BLaER1 treated with 17β-estradiol and CSF1 and Interleukin-3, amounts not matched to agents 10 nM and 100 nM (cell line): ENCODE measurements at regions not wholly inside any gene's neighbourhood (a gene's known extent, or its start where the extent isn't known, plus 50 kb on each side); places are given as distances from the start of the nearest gene placed in this dataset.

Source experiments
- H3K27ac ChIP-seq, 11 experiments: shearing (Covaris generic); formaldehyde crosslinking; 2 replicates each; pipeline ENCODE4 v1.8.1; 2022
- H3K27me3 ChIP-seq, 11 experiments: shearing (Covaris generic); formaldehyde crosslinking; 2 replicates each; pipeline ENCODE4 v1.8.1; 2022
- H3K36me3 ChIP-seq, 11 experiments: shearing (Covaris generic); formaldehyde crosslinking; 2 replicates each; pipeline ENCODE4 v1.8.1; 2022
- H3K4me1 ChIP-seq, 10 experiments: shearing (Covaris generic); formaldehyde crosslinking; 2 replicates each; pipeline ENCODE4 v1.8.1; 2022
- H3K4me2 ChIP-seq, 11 experiments: shearing (Covaris generic); formaldehyde crosslinking; 2 replicates each; pipeline ENCODE4 v1.8.1; 2022
- H3K4me3 ChIP-seq, 10 experiments: shearing (Covaris generic); formaldehyde crosslinking; 2 replicates each; pipeline ENCODE4 v1.8.1; 2022
- H3K9ac ChIP-seq, 11 experiments: shearing (Covaris generic); formaldehyde crosslinking; 2 replicates each; pipeline ENCODE4 v1.8.1; 2022
- H3K9me3 ChIP-seq, 11 experiments: shearing (Covaris generic); formaldehyde crosslinking; replicated peaks in 1 of 11; 2 replicates each; pipeline ENCODE4 v1.8.1; 2022
- H4K20me1 ChIP-seq, 11 experiments: shearing (Covaris generic); formaldehyde crosslinking; 2 replicates each; pipeline ENCODE4 v1.8.1; 2022
- Cebpa-rat ChIP-seq, 11 experiments: shearing (Covaris generic); IDR thresholded peaks; 2 replicates each; pipeline ENCODE4 v1.8.1; 2022

DNA sequence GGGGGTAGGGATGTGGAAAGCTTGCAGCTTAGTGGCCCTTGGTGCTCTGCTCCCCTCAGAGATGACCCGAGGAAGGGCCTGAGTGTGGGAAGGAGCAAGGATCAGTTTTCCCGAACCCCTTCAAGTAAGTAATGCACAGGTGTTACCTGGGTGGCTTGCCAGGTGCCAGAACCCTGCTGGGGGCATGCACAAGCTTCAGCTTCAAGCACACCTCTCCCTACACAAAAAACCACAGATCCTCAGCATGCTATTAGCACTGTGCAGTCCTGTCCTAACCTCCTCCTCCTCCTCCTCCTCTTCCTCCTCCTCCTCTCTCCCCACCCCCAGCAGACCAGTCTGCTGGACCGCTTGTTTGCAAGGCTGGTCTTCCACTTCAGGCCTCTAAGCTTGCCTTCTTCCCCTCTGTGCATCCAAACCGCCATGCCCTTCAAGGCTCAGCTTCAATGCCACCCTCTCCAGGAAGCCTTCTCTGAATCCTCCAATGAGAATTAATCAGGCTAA, 114.8 kb downstream of the ACAA2 start:
- H3K4me3 ChIP-seq: no peak overlapping the region
- H3K9me3 ChIP-seq: no peaks in the 10 kb centered on the region
- no peaks in the 10 kb centered on the region for H3K36me3 ChIP-seq
- H3K27ac ChIP-seq: no peak overlapping the region
- peaks cover 0 to 13% (median 8%) of the 10 kb centered on the region in 10 experiments; a peak in 15 of 20 replicates for H3K4me1 ChIP-seq
- TF ChIP-seq Cebpa-rat (IDR thresholded peaks at IDR 0.05): no peak
- H3K27me3 ChIP-seq: no peaks in the 10 kb centered on the region
- no peaks in the 10 kb centered on the region for H4K20me1 ChIP-seq
- H3K4me2 ChIP-seq: no peak overlapping the region
- no peak overlapping the region for H3K9ac ChIP-seq

DNA sequence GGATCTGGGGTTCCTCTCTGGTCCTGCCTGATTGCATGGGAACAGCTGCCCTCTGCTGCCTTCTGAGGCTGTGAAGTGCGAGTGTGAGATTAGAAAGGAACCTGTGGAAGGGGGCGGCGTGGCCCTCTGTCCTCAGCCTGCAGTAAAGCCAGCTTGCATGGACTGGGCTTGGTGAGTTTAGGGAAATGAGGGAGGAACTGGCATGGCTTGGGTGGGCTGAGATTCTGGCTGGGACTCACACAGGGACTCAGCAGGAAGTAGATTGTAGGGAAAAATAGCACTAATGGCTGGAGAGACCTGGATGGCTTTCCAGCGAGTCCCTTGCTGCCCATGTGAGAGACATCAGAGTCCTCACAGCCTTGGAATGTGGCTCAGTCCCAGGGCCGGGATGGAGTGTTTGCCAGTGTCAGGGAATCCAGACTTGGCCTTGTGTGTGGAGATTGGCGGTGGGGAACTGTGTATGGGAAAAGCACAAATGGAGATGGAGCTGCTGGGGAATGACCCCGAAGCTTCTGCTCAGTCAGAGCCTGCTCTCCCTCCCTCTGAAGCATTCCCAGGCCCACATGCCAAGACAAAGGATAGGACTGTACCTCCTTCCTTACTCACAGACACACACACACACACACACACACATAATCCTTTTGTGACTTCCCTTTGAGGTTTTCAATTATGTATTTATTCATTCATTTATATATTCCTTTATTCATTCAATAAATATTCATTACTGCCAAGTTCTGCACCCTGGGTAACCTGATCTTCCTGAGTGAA, 115.4 kb downstream of the ACAA2 start:
- Histone ChIP-seq H3K27me3 (no peaks in the 10 kb centered on the region), H3K9me3 (no peaks in the 10 kb centered on the region), H3K27ac (no peak overlapping the region), H4K20me1 (no peaks in the 10 kb centered on the region), H3K4me3 (no peak overlapping the region), H3K4me2 (no peak overlapping the region), H3K4me1 (peaks cover 0 to 19% (median 14%) of the 10 kb centered on the region in 10 experiments; a peak in 15 of 20 replicates), H3K9ac (no peak overlapping the region), H3K36me3 (no peaks in the 10 kb centered on the region)
- no peak for TF ChIP-seq Cebpa-rat (IDR thresholded peaks at IDR 0.05)

DNA sequence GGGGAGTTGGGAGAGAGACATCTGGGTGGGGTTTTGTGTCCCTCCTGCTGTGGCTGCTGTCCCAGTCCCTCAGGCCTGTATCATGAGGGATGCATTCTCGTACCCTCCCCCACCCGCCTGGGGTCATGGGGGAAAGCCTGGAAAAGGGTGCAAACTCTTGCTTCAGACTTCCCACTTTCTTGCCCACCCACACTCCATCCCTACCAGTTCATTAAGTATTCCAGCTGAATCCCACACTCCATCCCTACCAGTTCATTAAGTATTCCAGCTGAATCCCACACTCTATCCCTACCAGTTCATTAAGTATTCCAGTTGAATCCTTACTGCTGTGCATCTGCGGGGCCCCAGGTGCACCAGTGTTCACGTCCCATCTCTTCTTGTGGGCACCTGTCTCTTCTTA, 116.3 kb downstream of the ACAA2 start:
- H3K9me3 ChIP-seq: no peaks in the 10 kb centered on the region
- H3K9ac ChIP-seq: no peak overlapping the region
- no peaks in the 10 kb centered on the region for H3K36me3 ChIP-seq
- no peak for TF ChIP-seq Cebpa-rat (IDR thresholded peaks at IDR 0.05)
- no peak overlapping the region for H3K27ac ChIP-seq
- H3K27me3 ChIP-seq: no peaks in the 10 kb centered on the region
- H3K4me2 ChIP-seq: no peak overlapping the region
- H3K4me3 ChIP-seq: no peak overlapping the region
- H4K20me1 ChIP-seq: no peaks in the 10 kb centered on the region
- H3K4me1 ChIP-seq: peaks cover 0 to 28% (median 23%) of the 10 kb centered on the region in 10 experiments; a peak in 15 of 20 replicates

- H3K4me2 ChIP-seq: peak overlapping the region in 8 of 11 experiments; percentile 60 to 83 (median 74); a peak in 13 of 22 replicates
- no peak for TF ChIP-seq Cebpa-rat (IDR thresholded peaks at IDR 0.05)
- H3K36me3 ChIP-seq: no peaks in the 10 kb centered on the region
- peaks cover 0 to 41% (median 34%) of the 10 kb centered on the region in 10 experiments; a peak in 15 of 20 replicates for H3K4me1 ChIP-seq
- no peak overlapping the region for H3K9ac ChIP-seq
- H3K9me3 ChIP-seq: no peaks in the 10 kb centered on the region
- H3K4me3 ChIP-seq: no peak overlapping the region
- no peaks in the 10 kb centered on the region for H3K27me3 ChIP-seq
- H3K27ac ChIP-seq: peak overlapping the region in 2 of 11 experiments; percentile 16 to 39; a peak in 1 of 22 replicates
- no peaks in the 10 kb centered on the region for H4K20me1 ChIP-seq
These were observed 118.9 kb downstream of the ACAA2 start for GRCh38 chr18:49694402-49694801.

DNA sequence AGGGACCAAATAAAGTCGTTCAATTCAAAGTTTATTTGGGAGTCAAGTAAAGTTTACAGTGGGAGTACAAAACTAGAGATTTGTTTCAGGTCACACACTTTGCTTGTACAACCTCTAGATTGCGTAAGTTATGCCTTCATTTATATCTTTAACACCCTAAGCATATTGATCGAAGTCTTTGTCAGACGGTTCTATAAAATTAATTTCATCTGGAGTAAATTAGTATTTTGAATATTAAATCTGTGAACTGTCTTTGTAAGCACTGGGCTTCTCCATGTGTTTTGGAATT, 119.7 kb downstream of the ACAA2 start:
- no peak overlapping the region; a peak in 1 of 20 replicates for H3K4me3 ChIP-seq
- H3K27me3 ChIP-seq: no peaks in the 10 kb centered on the region
- no peaks in the 10 kb centered on the region for H3K9me3 ChIP-seq
- peak overlapping the region in 3 of 11 experiments; percentile 16 to 39 (median 33); a peak in 3 of 22 replicates for H3K27ac ChIP-seq
- no peaks in the 10 kb centered on the region for H3K36me3 ChIP-seq
- peaks cover 0 to 41% (median 34%) of the 10 kb centered on the region in 10 experiments; a peak in 15 of 20 replicates for H3K4me1 ChIP-seq
- peak in 3 of 11 experiments; percentile 14 to 52 (median 16); a peak in 2 of 22 replicates for TF ChIP-seq Cebpa-rat (IDR thresholded peaks at IDR 0.05)
- H3K9ac ChIP-seq: no peak overlapping the region
- peak overlapping the region in 10 of 11 experiments; percentile 2 to 83 (median 72); a peak in 16 of 22 replicates for H3K4me2 ChIP-seq
- H4K20me1 ChIP-seq: no peaks in the 10 kb centered on the region

GRCh38 chr18:49692906-49693716, 120.2 kb downstream of the ACAA2 start:
- TF ChIP-seq Cebpa-rat (IDR thresholded peaks at IDR 0.05): no peak
- H3K9me3 ChIP-seq: no peaks in the 10 kb centered on the region
- peak overlapping the region in 4 of 11 experiments; percentile 32 to 45 (median 36); a peak in 7 of 22 replicates for H3K27ac ChIP-seq
- H4K20me1 ChIP-seq: no peaks in the 10 kb centered on the region
- H3K4me3 ChIP-seq: peak overlapping the region in 2 of 10 experiments; percentile 13 to 33; a peak in 2 of 20 replicates
- peak overlapping the region in 3 of 11 experiments; percentile 17 to 42 (median 29); a peak in 3 of 22 replicates for H3K9ac ChIP-seq
- no peaks in the 10 kb centered on the region for H3K27me3 ChIP-seq
- peaks cover 0 to 41% (median 34%) of the 10 kb centered on the region in 10 experiments; a peak in 15 of 20 replicates for H3K4me1 ChIP-seq
- no peaks in the 10 kb centered on the region for H3K36me3 ChIP-seq
- peak overlapping the region; percentile 2 to 83 (median 71); a peak in 18 of 22 replicates for H3K4me2 ChIP-seq

- peak overlapping the region in 7 of 11 experiments; percentile 1 to 83 (median 74); a peak in 9 of 22 replicates for H3K4me2 ChIP-seq
- no peak overlapping the region for H3K9ac ChIP-seq
- peaks cover 0 to 41% (median 34%) of the 10 kb centered on the region in 10 experiments; a peak in 15 of 20 replicates for H3K4me1 ChIP-seq
- no peaks in the 10 kb centered on the region for H3K9me3 ChIP-seq
- H3K4me3 ChIP-seq: no peak overlapping the region
- H3K27me3 ChIP-seq: no peaks in the 10 kb centered on the region
- H3K27ac ChIP-seq: no peak overlapping the region
- no peaks in the 10 kb centered on the region for H3K36me3 ChIP-seq
- TF ChIP-seq Cebpa-rat (IDR thresholded peaks at IDR 0.05): no peak
- H4K20me1 ChIP-seq: no peaks in the 10 kb centered on the region
These were observed 122.1 kb downstream of the ACAA2 start for GRCh38 chr18:49691177-49691608.

DNA sequence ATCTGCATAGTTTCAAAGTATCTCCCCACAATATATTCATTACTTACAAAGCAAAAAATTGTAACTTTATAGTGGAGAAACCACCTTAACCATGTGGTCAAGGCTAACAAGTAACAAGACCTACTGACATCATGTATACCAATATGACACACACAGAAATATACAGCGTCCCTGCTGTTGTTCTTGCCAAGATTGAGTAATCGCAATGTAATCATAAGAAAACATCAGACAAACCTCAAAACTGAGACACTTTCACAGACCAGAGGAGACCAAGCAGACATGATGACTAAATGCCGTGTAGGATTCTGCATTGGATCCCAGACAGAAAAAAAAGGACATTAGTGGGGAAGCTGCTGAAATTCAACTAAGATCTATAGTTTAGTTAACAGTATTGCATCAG, 123.0 kb downstream of the ACAA2 start:
- no peak overlapping the region for H3K4me2 ChIP-seq
- no peak overlapping the region for H3K27ac ChIP-seq

More for the DNA sequence above, 123.0 kb downstream of the ACAA2 start:
- H3K4me1 ChIP-seq: peaks cover 0 to 41% (median 34%) of the 10 kb centered on the region in 10 experiments; a peak in 15 of 20 replicates
- H3K27me3 ChIP-seq: no peaks in the 10 kb centered on the region
- no peak for TF ChIP-seq Cebpa-rat (IDR thresholded peaks at IDR 0.05)
- no peaks in the 10 kb centered on the region for H4K20me1 ChIP-seq
- no peaks in the 10 kb centered on the region for H3K9me3 ChIP-seq
- H3K9ac ChIP-seq: no peak overlapping the region
- H3K36me3 ChIP-seq: no peaks in the 10 kb centered on the region
- H3K4me3 ChIP-seq: no peak overlapping the region
